KMS-11 (cell line): ENCODE measurements at regions not wholly inside any gene's neighbourhood (a gene's known extent, or its start where the extent isn't known, plus 50 kb on each side); places are given as distances from the start of the nearest gene placed in this dataset.

Experiments used
- H2AFZ ChIP-seq: fragments of 200-600 bp; sonication (generic); 2 replicates; pipeline ENCODE4 v1.6.1; 2016; ENCODE audit warnings: antibody characterized with exemption, mixed run types, low read depth
- H3K27ac ChIP-seq: fragments of 200-600 bp; sonication (generic); 2 replicates; pipeline ENCODE4 v1.6.1; 2016; ENCODE audit warnings: mild to moderate bottlenecking, mixed run types
- H3K27me3 ChIP-seq: fragments of 200-600 bp; sonication (generic); 2 replicates; pipeline ENCODE4 v1.6.1; 2017; ENCODE audit warnings: mild to moderate bottlenecking, low read depth, mixed run types, moderate library complexity; ENCODE audit not compliant: insufficient read depth
- H3K36me3 ChIP-seq: fragments of 200-600 bp; sonication (generic); 2 replicates; pipeline ENCODE4 v1.6.1; 2017; ENCODE audit warnings: mild to moderate bottlenecking, mixed run types; ENCODE audit not compliant: insufficient read depth
- H3K4me1 ChIP-seq: fragments of 200-600 bp; sonication (generic); 2 replicates; pipeline ENCODE4 v1.6.1; 2016; ENCODE audit warnings: mild to moderate bottlenecking, low read depth, mixed run types; ENCODE audit not compliant: poor library complexity, severe bottlenecking
- H3K4me2 ChIP-seq: fragments of 200-600 bp; sonication (generic); 2 replicates; pipeline ENCODE4 v1.7.0; 2016; ENCODE audit warnings: mild to moderate bottlenecking, mixed run types
- H3K4me3 ChIP-seq: fragments of 200-600 bp; sonication (generic); IDR thresholded peaks from 2 replicates; pipeline ENCODE4 v1.6.1; 2017; ENCODE audit warnings: low read depth, low read length, mixed read lengths; ENCODE audit not compliant: insufficient read depth
- H3K79me2 ChIP-seq: fragments of 200-600 bp; sonication (generic); 2 replicates; pipeline ENCODE4 v1.6.1; 2016; ENCODE audit warnings: low read depth, mixed run types; ENCODE audit not compliant: insufficient read depth
- H3K9ac ChIP-seq: fragments of 200-600 bp; sonication (generic); 2 replicates; pipeline ENCODE4 v1.6.1; 2016; ENCODE audit warnings: mild to moderate bottlenecking, mixed run types
- H4K20me1 ChIP-seq: fragments of 200-600 bp; sonication (generic); 2 replicates; pipeline ENCODE4 v1.6.1; 2016; ENCODE audit warnings: mild to moderate bottlenecking, mixed run types; ENCODE audit not compliant: insufficient read depth
- TF ChIP-seq, protein P1 (sequence below): fragments of 200-600 bp; sonication (generic); conservative IDR thresholded peaks from 2 replicates; pipeline ENCODE4 v1.6.1; 2017; ENCODE audit warnings: low read depth, mild to moderate bottlenecking, antibody characterized with exemption, low read length, moderate library complexity, mixed read lengths

DNA sequence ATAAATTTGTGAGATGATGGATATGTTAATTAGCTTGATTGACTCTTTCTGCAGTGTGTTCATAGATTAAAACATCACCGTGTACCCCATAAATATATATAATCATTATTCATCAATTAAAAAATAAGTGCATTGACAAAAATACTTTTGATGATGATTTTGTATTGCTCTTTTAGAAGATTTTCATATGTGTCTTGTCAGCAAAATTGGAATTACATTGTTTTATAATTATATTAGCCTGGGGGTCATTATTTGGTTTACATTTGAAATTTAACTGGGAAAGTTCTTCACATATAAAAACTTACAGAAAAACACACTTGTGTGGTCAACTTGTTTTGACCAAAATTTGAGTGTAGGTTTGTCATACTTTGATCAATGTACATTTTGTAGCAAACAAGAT, 614.6 kb upstream of the ITGA1 start:
- Histone ChIP-seq H3K27ac (no peak overlapping the region), H3K79me2 (no peaks in the 10 kb centered on the region), H3K4me1 (no peaks in the 10 kb centered on the region), H3K27me3 (no peaks in the 10 kb centered on the region), H3K4me3 (no peak overlapping the region), H3K9ac (no peak overlapping the region), H4K20me1 (no peaks in the 10 kb centered on the region), H3K4me2 (no peak overlapping the region), H3K36me3 (no peaks in the 10 kb centered on the region), H2AFZ (no peak overlapping the region)
- TF ChIP-seq, protein P1, sequence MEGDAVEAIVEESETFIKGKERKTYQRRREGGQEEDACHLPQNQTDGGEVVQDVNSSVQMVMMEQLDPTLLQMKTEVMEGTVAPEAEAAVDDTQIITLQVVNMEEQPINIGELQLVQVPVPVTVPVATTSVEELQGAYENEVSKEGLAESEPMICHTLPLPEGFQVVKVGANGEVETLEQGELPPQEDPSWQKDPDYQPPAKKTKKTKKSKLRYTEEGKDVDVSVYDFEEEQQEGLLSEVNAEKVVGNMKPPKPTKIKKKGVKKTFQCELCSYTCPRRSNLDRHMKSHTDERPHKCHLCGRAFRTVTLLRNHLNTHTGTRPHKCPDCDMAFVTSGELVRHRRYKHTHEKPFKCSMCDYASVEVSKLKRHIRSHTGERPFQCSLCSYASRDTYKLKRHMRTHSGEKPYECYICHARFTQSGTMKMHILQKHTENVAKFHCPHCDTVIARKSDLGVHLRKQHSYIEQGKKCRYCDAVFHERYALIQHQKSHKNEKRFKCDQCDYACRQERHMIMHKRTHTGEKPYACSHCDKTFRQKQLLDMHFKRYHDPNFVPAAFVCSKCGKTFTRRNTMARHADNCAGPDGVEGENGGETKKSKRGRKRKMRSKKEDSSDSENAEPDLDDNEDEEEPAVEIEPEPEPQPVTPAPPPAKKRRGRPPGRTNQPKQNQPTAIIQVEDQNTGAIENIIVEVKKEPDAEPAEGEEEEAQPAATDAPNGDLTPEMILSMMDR: no peak

DNA sequence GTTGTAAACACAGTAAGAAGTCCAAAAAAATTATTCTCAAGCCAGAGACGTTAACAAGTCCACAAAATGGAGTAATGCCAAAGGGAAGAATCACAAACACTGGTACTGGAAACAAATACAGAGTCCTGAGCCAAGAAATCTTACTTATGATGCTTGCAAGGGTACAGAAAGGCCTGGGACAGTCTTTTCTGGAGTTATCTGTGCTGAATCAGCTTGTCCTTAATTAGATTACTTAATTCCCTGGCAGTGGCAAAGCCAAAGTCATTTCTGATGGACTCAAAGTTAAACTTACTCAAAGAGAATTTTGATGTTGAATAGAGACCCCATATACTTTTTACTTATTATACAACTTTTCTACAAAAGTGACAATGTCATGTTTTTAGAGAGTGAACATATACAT, 610.5 kb upstream of the ITGA1 start:
- TF ChIP-seq, protein P1: no peak
- H3K27ac ChIP-seq: no peak overlapping the region
- H3K4me2 ChIP-seq: no peak overlapping the region
- no peak overlapping the region for H3K4me3 ChIP-seq
- H2AFZ ChIP-seq: no peak overlapping the region
- no peaks in the 10 kb centered on the region for H3K79me2 ChIP-seq
- no peak overlapping the region for H3K9ac ChIP-seq
- no peaks in the 10 kb centered on the region for H3K4me1 ChIP-seq
- H4K20me1 ChIP-seq: no peaks in the 10 kb centered on the region
- no peaks in the 10 kb centered on the region for H3K27me3 ChIP-seq
- no peaks in the 10 kb centered on the region for H3K36me3 ChIP-seq

DNA sequence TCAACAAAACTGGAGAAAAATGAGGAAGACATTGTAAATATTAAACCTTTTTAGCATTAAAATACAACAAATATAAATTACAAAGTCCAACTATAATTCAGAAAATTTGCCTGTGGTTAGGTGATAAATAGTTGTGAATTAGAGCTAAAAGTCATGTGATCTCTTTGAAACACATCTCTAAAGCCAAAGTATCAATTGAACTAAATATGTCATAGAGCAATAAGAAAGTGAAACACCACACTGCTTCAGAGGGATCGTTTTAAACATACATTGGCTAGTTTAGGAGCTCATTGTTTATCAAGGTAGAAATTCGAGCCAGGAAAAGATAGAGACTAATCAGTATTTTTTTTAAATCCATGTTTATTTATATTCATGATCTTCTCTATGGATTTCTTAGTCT, 606.3 kb upstream of the ITGA1 start:
- Histone ChIP-seq H3K36me3 (no peaks in the 10 kb centered on the region), H3K4me1 (no peaks in the 10 kb centered on the region), H3K27ac (no peak overlapping the region), H3K79me2 (no peaks in the 10 kb centered on the region), H3K9ac (no peak overlapping the region), H2AFZ (no peak overlapping the region), H3K4me3 (no peak overlapping the region), H4K20me1 (no peaks in the 10 kb centered on the region), H3K27me3 (no peaks in the 10 kb centered on the region), H3K4me2 (no peak overlapping the region)
- TF ChIP-seq, protein P1: no peak

DNA sequence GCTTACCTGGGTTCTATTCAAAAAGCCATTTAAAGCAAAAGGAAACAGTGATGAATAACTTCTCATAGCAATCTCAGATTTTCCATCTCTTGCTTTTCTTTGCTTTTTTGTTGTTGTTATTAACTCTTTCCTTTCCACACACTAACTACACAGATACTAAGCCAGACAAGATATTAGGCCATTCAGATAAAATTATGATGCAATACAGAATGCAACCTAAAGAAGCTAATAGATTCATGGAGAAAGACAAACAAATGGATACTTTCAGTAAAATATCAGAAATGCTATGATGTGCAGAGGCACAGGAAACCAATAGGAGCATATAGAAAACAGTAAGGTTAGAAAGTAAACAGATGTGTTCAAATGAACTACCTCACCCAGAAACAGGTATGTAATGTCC, 597.0 kb upstream of the ITGA1 start:
- Histone ChIP-seq H3K9ac (no peak overlapping the region), H4K20me1 (no peaks in the 10 kb centered on the region), H3K27ac (no peak overlapping the region), H3K27me3 (no peaks in the 10 kb centered on the region), H3K79me2 (no peaks in the 10 kb centered on the region), H3K36me3 (no peaks in the 10 kb centered on the region), H3K4me2 (no peak overlapping the region), H2AFZ (no peak overlapping the region), H3K4me1 (no peaks in the 10 kb centered on the region), H3K4me3 (no peak overlapping the region)
- TF ChIP-seq, protein P1: no peak

DNA sequence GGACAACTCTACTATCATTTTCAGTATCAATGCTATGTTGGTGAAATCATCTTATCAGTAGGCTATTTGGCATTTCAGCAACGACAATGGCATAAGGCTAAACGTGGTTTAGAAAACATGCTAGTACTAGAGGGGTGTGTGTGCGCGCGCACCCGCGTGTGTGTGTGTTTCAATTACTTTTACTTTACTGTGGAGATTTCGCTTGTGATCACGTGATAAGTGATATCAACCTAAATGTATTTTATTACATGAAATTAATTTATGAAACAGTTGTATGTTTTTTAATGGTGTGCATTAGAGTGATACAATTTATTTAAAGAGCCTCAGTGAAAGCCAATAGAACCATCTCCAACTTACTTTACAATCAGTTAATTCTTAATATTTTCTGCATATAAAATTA, 587.9 kb upstream of the ITGA1 start:
- Histone ChIP-seq H2AFZ (no peak overlapping the region), H3K36me3 (no peaks in the 10 kb centered on the region), H3K4me2 (no peak overlapping the region), H3K4me1 (no peaks in the 10 kb centered on the region), H4K20me1 (no peaks in the 10 kb centered on the region), H3K27ac (no peak overlapping the region), H3K79me2 (no peaks in the 10 kb centered on the region), H3K9ac (no peak overlapping the region), H3K27me3 (no peaks in the 10 kb centered on the region), H3K4me3 (no peak overlapping the region)
- TF ChIP-seq, protein P1: no peak
